DOHH2 (cell line): ENCODE measurements at regions not wholly inside any gene's neighbourhood (a gene's known extent, or its start where the extent isn't known, plus 50 kb on each side); places are given as distances from the start of the nearest gene placed in this dataset.

Source experiments
- H3F3A ChIP-seq: fragments of 200-600 bp; sonication (generic), shearing (Covaris generic); 2 replicates; pipeline ENCODE4 v1.6.0; 2016; ENCODE audit warnings: antibody characterized with exemption, mild to moderate bottlenecking; ENCODE audit not compliant: control insufficient read depth, insufficient read depth
- H3K27ac ChIP-seq: fragments of 200-600 bp; sonication (generic); 2 replicates; pipeline ENCODE4 v1.5.1; 2014; ENCODE audit warnings: low read depth, mild to moderate bottlenecking, low read length, moderate library complexity
- H3K27me3 ChIP-seq: fragments of 200-600 bp; sonication (generic); 2 replicates; pipeline ENCODE4 v1.6.1; 2014; ENCODE audit warnings: mild to moderate bottlenecking, low read length, mixed read lengths; ENCODE audit not compliant: control insufficient read depth
- H3K36me3 ChIP-seq: fragments of 200-600 bp; sonication (generic); 2 replicates; pipeline ENCODE4 v1.6.1; 2014; ENCODE audit warnings: mild to moderate bottlenecking, low read length, moderate library complexity, mixed read lengths; ENCODE audit not compliant: control insufficient read depth
- H3K4me1 ChIP-seq: fragments of 200-600 bp; sonication (generic); 2 replicates; pipeline ENCODE4 v1.6.1; 2014; ENCODE audit warnings: mild to moderate bottlenecking, low read length, mixed read lengths; ENCODE audit not compliant: control insufficient read depth
- H3K4me2 ChIP-seq: fragments of 200-600 bp; sonication (generic); 2 replicates; pipeline ENCODE4 v1.6.0; 2014; ENCODE audit warnings: mild to moderate bottlenecking, low read length, moderate library complexity
- H3K4me3 ChIP-seq: fragments of 200-600 bp; sonication (generic); 2 replicates; pipeline ENCODE4 v1.5.1; 2014; ENCODE audit warnings: mild to moderate bottlenecking, low read length, mixed read lengths
- H3K79me2 ChIP-seq: fragments of 200-600 bp; sonication (generic); 2 replicates; pipeline ENCODE4 v1.6.1; 2014; ENCODE audit warnings: mild to moderate bottlenecking, low read length, mixed read lengths; ENCODE audit not compliant: control insufficient read depth
- H3K9me2 ChIP-seq: fragments of 200-600 bp; sonication (generic); replicated peaks from 2 replicates; pipeline ENCODE4 v1.6.1; 2014; ENCODE audit warnings: mild to moderate bottlenecking, low read length, mixed read lengths; ENCODE audit not compliant: control insufficient read depth
- H3K9me3 ChIP-seq: fragments of 200-600 bp; sonication (generic); 2 replicates; pipeline ENCODE4 v1.6.1; 2014; ENCODE audit warnings: antibody characterized with exemption, low read length, mixed read lengths; ENCODE audit not compliant: control insufficient read depth, insufficient read depth
- H4K20me1 ChIP-seq: fragments of 200-600 bp; sonication (generic); 2 replicates; pipeline ENCODE4 v1.6.0; 2014; ENCODE audit warnings: low read depth, mild to moderate bottlenecking, antibody characterized with exemption, low read length, moderate library complexity; ENCODE audit not compliant: control insufficient read depth, insufficient read depth
- CTCF ChIP-seq: fragments of 200-600 bp; sonication (generic); IDR thresholded peaks from one replicate; pipeline ENCODE4 v1.5.1; 2014; ENCODE audit warnings: antibody characterized with exemption, mild to moderate bottlenecking, low read depth, low read length; ENCODE audit not compliant: poor library complexity, severe bottlenecking
- EZH2phosphoT487 ChIP-seq: fragments of 200-600 bp; sonication (generic); IDR thresholded peaks from 2 replicates; pipeline ENCODE4 v1.6.1; 2017; ENCODE audit warnings: borderline replicate concordance, mild to moderate bottlenecking, antibody characterized with exemption, low read length, moderate library complexity, mixed read lengths

GRCh38 chr5:85952680-85953079, 665.1 kb upstream of the COX7C start:
- H3K9me2 ChIP-seq: no peaks in the 10 kb centered on the region
- H3F3A ChIP-seq: no peaks in the 10 kb centered on the region
- H3K4me3 ChIP-seq: no peak overlapping the region
- TF ChIP-seq EZH2phosphoT487: no peak
- TF ChIP-seq CTCF: no peak
- no peaks in the 10 kb centered on the region for H4K20me1 ChIP-seq
- no peaks in the 10 kb centered on the region for H3K4me1 ChIP-seq
- no peaks in the 10 kb centered on the region for H3K36me3 ChIP-seq
- H3K4me2 ChIP-seq: no peak overlapping the region
- H3K27me3 ChIP-seq: no peaks in the 10 kb centered on the region
- H3K9me3 ChIP-seq: no peaks in the 10 kb centered on the region
- no peak overlapping the region for H3K27ac ChIP-seq
- H3K79me2 ChIP-seq: no peaks in the 10 kb centered on the region

GRCh38 chr5:85967681-85968080, 650.1 kb upstream of the COX7C start:
- Histone ChIP-seq H3K9me3 (no peaks in the 10 kb centered on the region), H3K27me3 (no peaks in the 10 kb centered on the region), H3K36me3 (no peaks in the 10 kb centered on the region), H3K4me1 (no peaks in the 10 kb centered on the region), H3K4me3 (no peak overlapping the region), H4K20me1 (no peaks in the 10 kb centered on the region), H3K27ac (no peak overlapping the region), H3F3A (no peaks in the 10 kb centered on the region), H3K79me2 (no peaks in the 10 kb centered on the region), H3K4me2 (no peak overlapping the region), H3K9me2 (no peaks in the 10 kb centered on the region)
- TF ChIP-seq CTCF: no peak
- no peak for TF ChIP-seq EZH2phosphoT487

GRCh38 chr5:85972539-85972938, 645.2 kb upstream of the COX7C start:
- Histone ChIP-seq H3K27me3 (no peaks in the 10 kb centered on the region), H3K27ac (no peak overlapping the region), H3K36me3 (no peaks in the 10 kb centered on the region), H3F3A (no peaks in the 10 kb centered on the region), H3K9me3 (no peaks in the 10 kb centered on the region), H3K4me1 (no peaks in the 10 kb centered on the region), H4K20me1 (no peaks in the 10 kb centered on the region), H3K79me2 (no peaks in the 10 kb centered on the region), H3K9me2 (no peaks in the 10 kb centered on the region), H3K4me3 (no peak overlapping the region), H3K4me2 (no peak overlapping the region)
- TF ChIP-seq EZH2phosphoT487 (no peak), CTCF (no peak)

- Histone ChIP-seq H3K4me3 (no peak overlapping the region), H3F3A (no peaks in the 10 kb centered on the region), H3K27ac (no peak overlapping the region), H3K36me3 (no peaks in the 10 kb centered on the region), H4K20me1 (no peaks in the 10 kb centered on the region), H3K27me3 (no peaks in the 10 kb centered on the region), H3K9me3 (no peaks in the 10 kb centered on the region; the same call in 1 of the 2 replicates), H3K4me1 (no peaks in the 10 kb centered on the region), H3K9me2 (no peaks in the 10 kb centered on the region), H3K4me2 (no peak overlapping the region), H3K79me2 (no peaks in the 10 kb centered on the region)
- TF ChIP-seq EZH2phosphoT487 (no peak), CTCF (no peak)
Measured at GRCh38 chr5:85985167-85985566, 632.6 kb upstream of the COX7C start.
